HG02981 (cell line): ENCODE measurements at regions not wholly inside any gene's neighbourhood (a gene's known extent, or its start where the extent isn't known, plus 50 kb on each side); places are given as distances from the start of the nearest gene placed in this dataset.
"Not testable (repeated sequence)": the region's sequence is repeated elsewhere in the genome, so short reads cannot be mapped to it uniquely, and the experiment has no call there.

Experiments
- ATAC-seq: cut with Tn5 transposase; IDR thresholded peaks from one replicate; pipeline ENCODE4 v1.9.1; 2021; ENCODE audit warnings: mild to moderate bottlenecking, moderate library complexity; ENCODE audit not compliant: unreplicated experiment

DNA sequence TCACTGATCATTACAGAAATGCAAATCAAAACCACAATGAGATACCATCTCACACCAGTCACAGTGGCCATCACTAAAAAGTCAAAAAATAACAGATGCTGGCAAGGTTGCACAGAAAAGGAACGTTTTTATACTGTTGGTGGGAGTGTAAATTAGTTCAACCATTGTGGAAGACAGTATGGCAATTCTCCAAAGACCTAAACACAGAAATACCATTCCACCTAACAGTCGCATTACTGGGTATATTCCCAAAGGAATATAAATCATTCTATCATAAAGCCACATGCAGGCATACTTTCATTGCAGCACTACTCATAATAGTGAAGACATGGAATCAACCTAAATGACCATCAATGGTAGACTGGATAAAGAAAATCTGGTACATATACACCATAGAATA, 83.2 kb upstream of the ARID5B start:
- not testable (repeated sequence) for ATAC-seq

- ATAC-seq: no peak
These were observed 82.3 kb upstream of the ARID5B start for GRCh38 chr10:61819208-61819607.

DNA sequence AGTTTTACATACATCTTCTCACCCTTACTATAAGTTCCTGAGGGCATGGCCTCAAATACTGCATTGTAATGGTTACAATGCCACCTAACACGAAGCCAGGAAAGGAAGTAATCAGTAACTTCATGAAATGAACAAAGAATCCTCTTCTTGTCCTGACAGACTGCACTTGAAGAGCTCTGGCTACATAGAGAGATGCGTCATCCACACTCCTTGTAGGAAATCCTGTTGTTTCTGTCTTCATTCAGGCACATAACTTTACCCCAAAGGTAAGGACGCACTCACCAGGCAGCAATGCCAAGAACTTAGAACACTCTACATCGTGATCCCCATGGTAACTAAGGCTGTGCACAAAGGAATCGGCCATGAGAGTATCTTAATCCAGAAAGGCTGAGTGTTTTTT, 80.3 kb upstream of the ARID5B start:
- ATAC-seq: no peak

- ATAC-seq: no peak
These were observed 79.8 kb upstream of the ARID5B start for GRCh38 chr10:61821693-61822092.

DNA sequence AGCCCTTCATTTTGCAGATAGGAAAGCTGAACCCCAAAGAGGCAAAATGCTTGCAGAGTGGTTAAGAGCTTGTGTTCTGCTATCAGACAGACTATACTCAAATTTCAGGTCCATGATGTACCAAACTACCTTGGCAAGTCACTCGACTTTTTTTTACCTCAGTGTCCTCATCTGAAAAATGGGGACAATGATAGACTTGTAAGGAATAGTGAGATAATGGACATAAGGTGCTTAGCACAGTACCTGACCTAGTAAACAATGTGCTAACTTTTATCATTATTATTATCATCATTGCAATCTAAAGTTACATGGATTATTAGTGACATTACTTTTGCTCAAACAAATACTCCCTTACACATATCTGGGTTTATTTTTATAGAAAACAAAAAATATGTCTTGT, 79.4 kb upstream of the ARID5B start:
- ATAC-seq: no peak

GRCh38 chr10:61822781-61823230, 78.7 kb upstream of the ARID5B start:
- no peak for ATAC-seq

DNA sequence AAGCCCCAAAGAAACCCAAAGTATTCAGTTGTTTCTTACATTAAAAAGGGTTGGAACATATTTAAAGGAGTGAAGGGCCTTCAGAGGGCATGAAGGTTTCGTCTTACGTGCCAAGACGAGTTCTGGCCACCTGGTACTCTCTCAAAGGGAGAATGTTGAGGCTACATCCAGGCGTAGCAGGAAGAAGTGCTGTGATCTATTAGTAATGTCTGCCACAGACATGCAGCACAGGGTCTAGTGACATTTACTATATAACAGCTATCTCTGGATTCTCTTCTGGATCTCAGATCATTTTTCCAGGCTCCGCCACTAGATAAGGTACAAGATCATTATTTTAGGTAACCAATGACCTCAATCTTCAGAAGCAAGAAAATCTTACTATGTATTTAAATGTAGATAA, 76.5 kb upstream of the ARID5B start:
- no peak for ATAC-seq

- ATAC-seq: no peak
These were observed 75.9 kb upstream of the ARID5B start for GRCh38 chr10:61825628-61826027.

GRCh38 chr10:61828034-61828433, 73.5 kb upstream of the ARID5B start:
- ATAC-seq: no peak

DNA sequence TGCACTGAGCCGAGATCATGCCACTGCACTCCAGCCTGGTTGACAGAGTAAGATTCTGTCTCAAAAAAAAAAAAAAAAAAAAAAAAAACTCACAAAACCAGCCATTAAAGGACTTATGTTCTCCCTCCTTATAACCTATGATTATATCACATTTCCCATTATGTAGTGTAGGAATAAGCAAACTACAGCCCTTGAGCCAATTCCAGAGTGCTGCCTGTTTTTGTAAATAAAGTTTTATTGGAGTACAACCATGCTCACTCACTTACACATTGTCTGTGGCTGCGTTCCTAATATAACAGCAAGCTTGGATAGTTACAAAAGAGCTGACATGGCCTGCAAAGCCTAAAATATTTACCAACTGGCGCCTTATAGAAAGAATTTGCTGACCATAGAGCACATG, 72.7 kb upstream of the ARID5B start:
- ATAC-seq: no peak

DNA sequence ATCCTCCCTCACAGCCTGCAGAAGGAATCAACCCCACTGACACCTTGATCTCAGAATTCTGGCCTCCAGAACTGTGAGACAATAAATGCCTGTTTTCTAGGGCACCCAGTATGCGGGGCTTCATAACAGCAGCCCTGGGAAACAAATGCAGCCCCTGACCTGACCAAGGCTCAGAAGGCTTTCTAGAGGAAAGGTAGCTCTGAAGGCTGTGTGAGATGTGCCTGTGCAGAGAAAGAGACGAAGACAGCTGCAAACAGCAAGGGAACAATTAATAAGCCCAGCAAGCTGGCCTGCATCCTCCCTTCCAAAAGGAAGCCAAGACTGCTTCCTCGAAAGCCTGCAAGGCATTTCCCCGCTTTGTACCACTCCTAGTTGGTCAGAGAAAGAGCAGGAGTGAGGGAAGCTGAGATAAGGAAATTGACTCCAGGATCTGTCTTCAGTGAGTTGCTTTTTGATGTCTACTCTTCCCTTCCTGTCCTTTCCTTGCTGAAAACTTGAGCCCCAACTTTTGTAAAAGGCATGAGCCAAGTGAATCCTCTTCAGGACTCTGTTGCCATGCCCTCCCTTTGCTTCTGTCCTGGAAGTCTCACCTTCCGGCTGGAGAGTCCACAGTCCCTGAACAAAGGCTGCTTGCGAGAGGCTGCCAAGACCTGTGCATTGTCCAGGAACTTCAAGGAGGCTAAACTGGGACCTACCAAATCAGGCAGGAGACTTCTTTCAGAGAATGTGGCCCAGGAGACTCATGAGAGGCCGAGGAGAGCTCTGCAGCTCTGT, 71.2 kb upstream of the ARID5B start:
- ATAC-seq: no peak

DNA sequence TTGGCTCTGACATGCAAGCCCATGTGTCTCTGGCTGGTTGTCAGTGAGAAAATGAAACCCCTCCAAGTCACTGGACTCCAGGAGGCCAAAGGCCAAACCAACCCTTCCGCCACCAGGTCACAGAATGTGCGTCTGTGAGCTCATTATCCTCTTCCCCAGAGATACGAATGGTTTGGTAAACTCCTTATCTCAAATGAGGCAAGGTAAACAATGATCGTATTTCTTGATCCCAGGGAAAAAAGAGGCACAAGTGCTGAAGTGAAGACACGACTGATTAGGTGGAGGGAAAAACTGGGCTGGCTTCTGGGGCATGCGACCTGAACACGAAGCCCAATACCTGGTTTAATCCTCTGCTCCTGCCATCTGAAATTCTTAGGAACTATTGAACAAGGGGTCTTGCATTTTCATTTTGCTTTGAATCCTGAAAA, 70.6 kb upstream of the ARID5B start:
- ATAC-seq: no peak

GRCh38 chr10:61832866-61833481, 68.5 kb upstream of the ARID5B start:
- no peak for ATAC-seq

- no peak for ATAC-seq
These were observed 67.0 kb upstream of the ARID5B start for GRCh38 chr10:61834519-61834918.

GRCh38 chr10:61835069-61835945, 66.2 kb upstream of the ARID5B start:
- ATAC-seq: peak; percentile 53

- ATAC-seq: no peak
These were observed 65.3 kb upstream of the ARID5B start for GRCh38 chr10:61835946-61836887.

GRCh38 chr10:61836888-61837754, 64.4 kb upstream of the ARID5B start:
- ATAC-seq: no peak

DNA sequence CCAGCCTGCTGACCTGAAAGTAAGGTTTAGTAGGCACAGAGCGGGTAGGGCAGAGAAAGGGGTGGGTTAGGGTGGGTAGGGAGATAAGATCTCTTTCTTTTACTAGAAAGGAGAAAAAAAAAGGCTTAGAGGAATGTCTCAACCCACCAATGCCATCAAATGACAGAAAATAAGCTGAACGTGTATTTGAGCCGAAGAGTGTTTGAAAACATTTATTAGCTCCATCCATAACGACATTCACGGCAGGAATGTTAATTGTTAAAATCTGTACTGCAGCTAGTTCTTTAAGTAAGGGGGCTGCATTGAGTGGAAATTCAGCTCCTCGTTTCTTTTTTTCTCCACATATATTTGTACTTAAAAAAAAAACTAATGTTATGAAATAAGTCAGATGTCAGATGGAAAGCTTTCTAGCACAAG, 63.7 kb upstream of the ARID5B start:
- ATAC-seq: no peak

GRCh38 chr10:61839916-61840315, 61.6 kb upstream of the ARID5B start:
- ATAC-seq: no peak

DNA sequence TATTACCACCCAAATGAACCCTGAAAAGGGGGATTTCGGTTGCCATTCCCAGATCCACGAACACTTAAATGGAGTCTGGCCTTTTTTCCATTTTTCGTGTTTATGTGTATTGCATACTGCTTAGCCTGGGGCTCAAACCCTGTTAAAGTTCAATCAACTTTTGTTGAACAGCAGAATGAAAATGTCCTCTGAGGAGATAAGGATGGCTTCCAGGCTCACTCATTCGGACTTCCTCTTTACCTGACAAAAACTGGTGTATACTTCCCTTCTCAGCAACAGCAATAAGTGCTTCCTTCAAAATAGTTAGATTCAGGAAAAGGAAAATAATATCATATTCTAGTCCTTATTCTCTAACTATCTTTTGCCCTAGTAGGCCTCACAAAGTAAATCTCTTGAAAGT, 61.1 kb upstream of the ARID5B start:
- no peak for ATAC-seq
